ENCODE measurements at regions not wholly inside any gene's neighbourhood (a gene's known extent, or its start where the extent isn't known, plus 50 kb on each side); places are given as distances from the start of the nearest gene placed in this dataset.

GRCh38 chr3:25071846-25072245 lies 356.2 kb upstream of the RARB start:
- POLR2A ChIA-PET (ENCODE audit: partially characterized antibody): no interaction called here
- Mint-ChIP-seq H3K36me3 (no peaks in the 10 kb centered on the region), H3K9me3 (peaks cover 0 to 6% (median 4%) of the 10 kb centered on the region in 8 donors), H3K4me1 (no peaks in the 10 kb centered on the region), H3K27ac (no peak overlapping the region), H3K27me3 (no peaks in the 10 kb centered on the region), H3K4me3 (no peak overlapping the region)
- no peaks in the 10 kb centered on the region for H3K36me3 ChIP-seq (ENCODE audit: insufficient read depth, low read length)
- no peak overlapping the region for H3K4me3 ChIP-seq (ENCODE audit: low read length in 2 of 2)
- H3K27me3 ChIP-seq (ENCODE audit: insufficient read depth, low read length): no peaks in the 10 kb centered on the region
- CTCF ChIA-PET (ENCODE audit: partially characterized antibody): no interaction called here
- H3K27ac ChIP-seq (ENCODE audit: low read depth, low read length): no peak overlapping the region
- intact Hi-C loops (cut with micrococcal nuclease): no loop called here
- no peaks in the 10 kb centered on the region for H3K9me3 ChIP-seq (ENCODE audit: control insufficient read depth in 1 of 2, low read length in 2 of 2)
- no peaks in the 10 kb centered on the region for H3K4me1 ChIP-seq (ENCODE audit: insufficient read depth, low read length)
- no peak for DNase-seq

DNA sequence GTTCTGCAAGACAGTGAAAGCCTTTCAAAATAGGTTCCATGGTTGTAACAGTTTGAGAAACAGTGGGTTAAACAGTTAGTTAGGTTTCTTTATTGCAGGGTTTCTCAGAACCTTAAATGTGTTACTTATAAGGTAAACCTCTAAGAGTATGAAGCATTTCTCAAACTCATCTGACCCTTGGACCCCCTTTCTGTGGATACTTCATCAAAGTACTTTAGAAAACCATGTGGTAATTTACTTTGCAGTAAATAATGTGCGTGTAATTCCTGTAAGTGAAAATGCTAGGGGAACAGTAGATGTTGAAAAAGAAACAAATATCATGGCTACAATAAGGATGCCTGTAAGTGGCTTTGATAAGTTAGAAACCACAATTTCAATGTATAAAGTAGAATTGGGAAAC lies 354.6 kb upstream of the RARB start:
- DNase-seq: no peak
- no peaks in the 10 kb centered on the region for H3K4me1 Mint-ChIP-seq
- H3K27me3 Mint-ChIP-seq: no peaks in the 10 kb centered on the region
- no peaks in the 10 kb centered on the region for H3K9me3 ChIP-seq (ENCODE audit: control insufficient read depth in 1 of 2, low read length in 2 of 2)
- no peaks in the 10 kb centered on the region for H3K36me3 ChIP-seq (ENCODE audit: insufficient read depth, low read length)
- intact Hi-C loops (cut with micrococcal nuclease): no loop called here
- no peak overlapping the region for H3K4me3 ChIP-seq (ENCODE audit: low read length in 2 of 2)
- no peaks in the 10 kb centered on the region for H3K4me1 ChIP-seq (ENCODE audit: insufficient read depth, low read length)
- H3K27ac ChIP-seq (ENCODE audit: low read depth, low read length): no peak overlapping the region
- ChIA-PET CTCF (ENCODE audit: partially characterized antibody) (no interaction called here), POLR2A (ENCODE audit: partially characterized antibody) (no interaction called here)
- peaks cover 0 to 6% (median 2%) of the 10 kb centered on the region in 8 donors for H3K9me3 Mint-ChIP-seq
- H3K27me3 ChIP-seq (ENCODE audit: insufficient read depth, low read length): no peaks in the 10 kb centered on the region
- H3K27ac Mint-ChIP-seq: no peak overlapping the region
- no peak overlapping the region for H3K4me3 Mint-ChIP-seq
- no peaks in the 10 kb centered on the region for H3K36me3 Mint-ChIP-seq

DNA sequence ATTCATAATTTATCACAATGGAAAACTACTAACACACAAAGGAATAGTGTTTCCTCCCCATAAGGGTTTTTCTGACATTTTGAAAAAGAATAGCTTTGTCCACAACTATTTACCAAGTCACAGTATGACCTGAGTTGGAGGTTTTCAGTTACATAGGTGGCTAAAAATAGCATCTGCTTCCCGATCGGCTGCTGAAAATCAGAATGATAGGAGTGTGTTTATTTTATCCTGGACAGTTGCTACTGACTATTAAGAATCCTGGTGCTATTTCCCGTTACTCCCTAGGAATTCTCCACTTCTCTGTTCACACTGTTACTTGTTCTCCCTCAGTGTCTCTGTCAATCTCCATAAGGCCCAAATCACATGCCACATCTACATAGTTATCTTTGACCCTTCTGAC lies 353.9 kb upstream of the RARB start:
- H3K27me3 ChIP-seq (ENCODE audit: insufficient read depth, low read length): no peaks in the 10 kb centered on the region
- H3K36me3 ChIP-seq (ENCODE audit: insufficient read depth, low read length): no peaks in the 10 kb centered on the region
- no peak overlapping the region for H3K4me3 ChIP-seq (ENCODE audit: low read length in 2 of 2)
- H3K27ac ChIP-seq (ENCODE audit: low read depth, low read length): no peak overlapping the region
- ChIA-PET CTCF (ENCODE audit: partially characterized antibody) (no interaction called here), POLR2A (ENCODE audit: partially characterized antibody) (no interaction called here)
- H3K36me3 Mint-ChIP-seq: no peaks in the 10 kb centered on the region
- intact Hi-C loops (cut with micrococcal nuclease): no loop called here
- no peak overlapping the region for H3K27ac Mint-ChIP-seq
- H3K4me1 ChIP-seq (ENCODE audit: insufficient read depth, low read length): no peaks in the 10 kb centered on the region
- no peaks in the 10 kb centered on the region for H3K27me3 Mint-ChIP-seq
- H3K4me1 Mint-ChIP-seq: no peaks in the 10 kb centered on the region
- peaks cover 0 to 4% (median 2%) of the 10 kb centered on the region in 8 donors for H3K9me3 Mint-ChIP-seq
- DNase-seq: no peak
- no peak overlapping the region for H3K4me3 Mint-ChIP-seq
- H3K9me3 ChIP-seq (ENCODE audit: control insufficient read depth in 1 of 2, low read length in 2 of 2): no peaks in the 10 kb centered on the region

DNA sequence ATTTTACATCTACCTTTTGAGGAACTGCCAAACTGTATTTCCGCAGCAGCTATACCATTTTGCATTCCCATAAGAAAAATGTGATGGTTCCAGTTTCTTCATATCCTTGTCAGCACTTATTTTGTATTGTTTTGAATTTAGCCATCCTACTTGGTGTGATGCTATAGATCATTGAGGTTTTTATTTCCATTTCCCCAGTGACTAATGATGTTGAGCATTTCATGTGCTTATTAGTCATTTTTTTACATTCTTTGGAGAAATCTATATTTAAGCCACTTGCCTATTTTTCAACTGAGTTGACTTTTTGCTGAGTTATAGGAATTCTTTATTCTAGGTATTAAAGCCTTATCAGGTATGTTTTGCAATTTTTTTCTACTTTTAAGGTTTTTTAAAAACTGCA lies 347.6 kb upstream of the RARB start:
- POLR2A ChIA-PET (ENCODE audit: partially characterized antibody): no interaction called here
- Histone ChIP-seq H3K36me3 (ENCODE audit: insufficient read depth, low read length) (no peaks in the 10 kb centered on the region), H3K27me3 (ENCODE audit: insufficient read depth, low read length) (no peaks in the 10 kb centered on the region), H3K4me3 (ENCODE audit: low read length in 2 of 2) (no peak overlapping the region), H3K27ac (ENCODE audit: low read depth, low read length) (no peak overlapping the region), H3K4me1 (ENCODE audit: insufficient read depth, low read length) (no peaks in the 10 kb centered on the region), H3K9me3 (ENCODE audit: control insufficient read depth in 1 of 2, low read length in 2 of 2) (no peaks in the 10 kb centered on the region)
- Mint-ChIP-seq H3K27me3 (no peaks in the 10 kb centered on the region), H3K4me1 (no peaks in the 10 kb centered on the region), H3K4me3 (no peak overlapping the region), H3K9me3 (peaks cover 0 to 11% (median 3%) of the 10 kb centered on the region in 8 donors), H3K36me3 (no peaks in the 10 kb centered on the region), H3K27ac (no peak overlapping the region)
- CTCF ChIA-PET (ENCODE audit: partially characterized antibody): no interaction called here
- DNase-seq: no peak
- intact Hi-C loops (cut with micrococcal nuclease): no loop called here

GRCh38 chr3:25084016-25084415 lies 344.0 kb upstream of the RARB start:
- peaks cover 0 to 14% (median 5%) of the 10 kb centered on the region in 8 donors for H3K9me3 Mint-ChIP-seq
- no peak for DNase-seq
- H3K4me1 ChIP-seq (ENCODE audit: insufficient read depth, low read length): no peaks in the 10 kb centered on the region
- H3K4me3 ChIP-seq (ENCODE audit: low read length in 2 of 2): no peak overlapping the region
- H3K9me3 ChIP-seq (ENCODE audit: control insufficient read depth in 1 of 2, low read length in 2 of 2): no peaks in the 10 kb centered on the region
- intact Hi-C loops (cut with micrococcal nuclease): no loop called here
- H3K4me3 Mint-ChIP-seq: no peak overlapping the region
- no peaks in the 10 kb centered on the region for H3K4me1 Mint-ChIP-seq
- no peaks in the 10 kb centered on the region for H3K27me3 Mint-ChIP-seq
- H3K36me3 ChIP-seq (ENCODE audit: insufficient read depth, low read length): no peaks in the 10 kb centered on the region
- no peaks in the 10 kb centered on the region for H3K36me3 Mint-ChIP-seq
- CTCF ChIA-PET (ENCODE audit: partially characterized antibody): no interaction called here
- H3K27ac ChIP-seq (ENCODE audit: low read depth, low read length): no peak overlapping the region
- POLR2A ChIA-PET (ENCODE audit: partially characterized antibody): no interaction called here
- no peak overlapping the region for H3K27ac Mint-ChIP-seq
- no peaks in the 10 kb centered on the region for H3K27me3 ChIP-seq (ENCODE audit: insufficient read depth, low read length)

DNA sequence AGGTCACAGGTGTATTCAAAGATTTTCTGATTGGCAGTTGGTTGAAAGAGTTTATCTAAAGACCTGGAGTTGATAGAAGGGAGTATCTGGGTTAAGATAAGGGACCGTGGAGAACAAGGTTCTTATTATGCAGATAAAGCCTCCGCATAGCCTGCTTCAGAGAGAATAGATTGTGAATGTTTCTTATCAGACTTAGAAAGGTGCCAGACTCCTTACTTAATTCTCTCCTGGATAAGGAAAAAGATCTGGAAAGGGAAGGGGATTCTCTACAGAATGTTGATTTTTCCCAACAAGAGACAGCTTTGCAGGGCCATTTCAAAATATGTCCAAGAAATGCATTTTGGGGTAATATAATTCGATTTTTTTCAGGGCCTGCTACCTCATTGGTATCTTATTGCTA lies 341.3 kb upstream of the RARB start:
- CTCF ChIA-PET (ENCODE audit: partially characterized antibody): no interaction called here
- POLR2A ChIA-PET (ENCODE audit: partially characterized antibody): no interaction called here
- no peak overlapping the region for H3K27ac Mint-ChIP-seq
- no peaks in the 10 kb centered on the region for H3K36me3 ChIP-seq (ENCODE audit: insufficient read depth, low read length)
- no peaks in the 10 kb centered on the region for H3K9me3 ChIP-seq (ENCODE audit: control insufficient read depth in 1 of 2, low read length in 2 of 2)
- no peaks in the 10 kb centered on the region for H3K4me1 ChIP-seq (ENCODE audit: insufficient read depth, low read length)
- H3K4me3 Mint-ChIP-seq: no peak overlapping the region
- H3K27me3 Mint-ChIP-seq: no peaks in the 10 kb centered on the region
- no peaks in the 10 kb centered on the region for H3K27me3 ChIP-seq (ENCODE audit: insufficient read depth, low read length)
- no peak overlapping the region for H3K27ac ChIP-seq (ENCODE audit: low read depth, low read length)
- intact Hi-C loops (cut with micrococcal nuclease): no loop called here
- H3K4me1 Mint-ChIP-seq: no peaks in the 10 kb centered on the region
- no peak overlapping the region for H3K4me3 ChIP-seq (ENCODE audit: low read length in 2 of 2)
- peaks cover 0 to 14% (median 5%) of the 10 kb centered on the region in 8 donors for H3K9me3 Mint-ChIP-seq
- no peak for DNase-seq
- H3K36me3 Mint-ChIP-seq: no peaks in the 10 kb centered on the region

- no peak overlapping the region for H3K27ac Mint-ChIP-seq
- Histone ChIP-seq H3K36me3 (ENCODE audit: insufficient read depth, low read length) (no peaks in the 10 kb centered on the region), H3K4me1 (ENCODE audit: insufficient read depth, low read length) (no peaks in the 10 kb centered on the region), H3K9me3 (ENCODE audit: control insufficient read depth in 1 of 2, low read length in 2 of 2) (no peaks in the 10 kb centered on the region), H3K27ac (ENCODE audit: low read depth, low read length) (no peak overlapping the region), H3K4me3 (ENCODE audit: low read length in 2 of 2) (no peak overlapping the region), H3K27me3 (ENCODE audit: insufficient read depth, low read length) (no peaks in the 10 kb centered on the region)
- H3K4me3 Mint-ChIP-seq: no peak overlapping the region
- peaks cover 0 to 11% (median 5%) of the 10 kb centered on the region in 8 donors for H3K9me3 Mint-ChIP-seq
- POLR2A ChIA-PET (ENCODE audit: partially characterized antibody): no interaction called here
- DNase-seq: no peak
- H3K36me3 Mint-ChIP-seq: no peaks in the 10 kb centered on the region
- CTCF ChIA-PET (ENCODE audit: partially characterized antibody): no interaction called here
- no peaks in the 10 kb centered on the region for H3K27me3 Mint-ChIP-seq
- intact Hi-C loops (cut with micrococcal nuclease): no loop called here
- H3K4me1 Mint-ChIP-seq: no peaks in the 10 kb centered on the region
Observed at GRCh38 chr3:25088284-25088683, 339.8 kb upstream of the RARB start.

GRCh38 chr3:25090698-25091453 lies 337.2 kb upstream of the RARB start:
- Mint-ChIP-seq H3K27me3 (no peaks in the 10 kb centered on the region), H3K36me3 (no peaks in the 10 kb centered on the region), H3K27ac (no peak overlapping the region), H3K4me3 (no peak overlapping the region), H3K4me1 (no peaks in the 10 kb centered on the region), H3K9me3 (peaks cover 0 to 5% (median 3%) of the 10 kb centered on the region in 8 donors)
- DNase-seq: no peak
- Histone ChIP-seq H3K27ac (ENCODE audit: low read depth, low read length) (no peak overlapping the region), H3K4me1 (ENCODE audit: insufficient read depth, low read length) (no peaks in the 10 kb centered on the region), H3K4me3 (ENCODE audit: low read length in 2 of 2) (no peak overlapping the region), H3K36me3 (ENCODE audit: insufficient read depth, low read length) (no peaks in the 10 kb centered on the region), H3K9me3 (ENCODE audit: control insufficient read depth in 1 of 2, low read length in 2 of 2) (no peaks in the 10 kb centered on the region), H3K27me3 (ENCODE audit: insufficient read depth, low read length) (no peaks in the 10 kb centered on the region)
- intact Hi-C loops (cut with micrococcal nuclease): no loop called here
- ChIA-PET CTCF (ENCODE audit: partially characterized antibody) (no interaction called here), POLR2A (ENCODE audit: partially characterized antibody) (no interaction called here)
